ENCODE measurements at regions not wholly inside any gene's neighbourhood (a gene's known extent, or its start where the extent isn't known, plus 50 kb on each side); places are given as distances from the start of the nearest gene placed in this dataset.

DNA sequence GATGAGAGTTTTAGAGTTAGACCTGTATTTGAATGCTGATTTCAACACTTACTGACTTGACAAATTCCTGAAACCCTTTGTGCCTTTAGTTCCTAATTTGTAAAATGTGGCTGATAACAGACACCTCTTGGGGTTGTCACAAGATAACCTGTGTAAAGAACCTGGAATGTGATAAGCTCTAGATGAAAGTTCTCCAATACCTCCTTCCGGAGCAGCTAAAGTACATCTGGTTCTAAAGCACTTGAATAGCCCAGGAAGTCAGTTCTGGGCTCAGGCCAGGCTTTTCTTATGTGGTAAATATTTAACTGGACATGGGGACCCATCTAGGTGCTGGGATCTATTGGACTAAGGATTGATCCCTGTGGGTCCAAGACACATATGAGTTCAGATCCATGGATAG is 310.8 kb upstream of the ADAMTSL1 start:
- H3K4me3 ChIP-seq: no peak overlapping the region
- POLR2A ChIA-PET: no interaction called here
- TF ChIP-seq ZNF302 (CRISPR knock-in tag; IDR thresholded peaks at IDR 0.05): no peak
- no peak for TF ChIP-seq POLR2AphosphoS2 (conservative IDR thresholded peaks at IDR 0.05; ENCODE audit: low read length)
- TF ChIP-seq NFE2L2 (conservative IDR thresholded peaks at IDR 0.05; ENCODE audit: low read length): no peak
- no peak for TF ChIP-seq FOSL2 (IDR thresholded peaks at IDR 0.05)
- TF ChIP-seq FOSL2 (CRISPR knock-in tag; IDR thresholded peaks at IDR 0.05): no peak
- no peak for TF ChIP-seq NR3C1 (IDR thresholded peaks at IDR 0.05)
- TF ChIP-seq CBX8 (IDR thresholded peaks at IDR 0.05): no peak
- no peak for TF ChIP-seq MYC (IDR thresholded peaks at IDR 0.05; ENCODE audit: borderline replicate concordance, low read length)
- no peak for TF ChIP-seq RARB (CRISPR knock-in tag; IDR thresholded peaks at IDR 0.05)
- TF ChIP-seq FOSB (CRISPR knock-in tag; IDR thresholded peaks at IDR 0.05): no peak
- no peak for TF ChIP-seq SMC3 (IDR thresholded peaks at IDR 0.05)
- FAIRE-seq (no peak), DNase-seq (ENCODE audit: low read depth in 1 of 2, low spot score in 1 of 2) (no peak), ATAC-seq (no peak)
- H3K4me1 ChIP-seq: no peaks in the 10 kb centered on the region
- no peaks in the 10 kb centered on the region for H3K9me3 ChIP-seq
- 23% methylated on average over 1 of the region's 1 CpG for WGBS (ENCODE audit: missing lambda C conversion rate)
- no peak overlapping the region for H3K27ac ChIP-seq
- CTCF ChIA-PET: interaction anchor here (1.4 kb wide), 1 partner anchor 92 kb away, joined by 3 read pairs; no protein-coding TSS in a partner anchor
- no peak overlapping the region for H3K4me2 ChIP-seq

GRCh38 chr9:18167733-18168132 is 306.2 kb upstream of the ADAMTSL1 start:
- CTCF ChIA-PET: no interaction called here
- ATAC-seq (no peak), DNase-seq (ENCODE audit: low read depth in 1 of 2, low spot score in 1 of 2) (no peak), FAIRE-seq (no peak)
- H3K4me1 ChIP-seq: no peaks in the 10 kb centered on the region
- TF ChIP-seq HDAC2 (IDR thresholded peaks at IDR 0.05) (no peak), PHF8 (IDR thresholded peaks at IDR 0.05; ENCODE audit: borderline replicate concordance, low read depth) (no peak), ZNF302 (CRISPR knock-in tag; IDR thresholded peaks at IDR 0.05) (no peak), TFCP2L1 (CRISPR knock-in tag; IDR thresholded peaks at IDR 0.05) (no peak), GATA3 (IDR thresholded peaks at IDR 0.05; ENCODE audit: borderline replicate concordance) (no peak), CHD2 (IDR thresholded peaks at IDR 0.05; ENCODE audit: low read length, partially characterized antibody) (no peak), HOXB13 (CRISPR knock-in tag; IDR thresholded peaks at IDR 0.05; ENCODE audit: low read depth) (no peak), CEBPB (IDR thresholded peaks at IDR 0.05) (no peak), RCOR1 (IDR thresholded peaks at IDR 0.05; ENCODE audit: low read depth, low read length) (no peak), SREBF2 (IDR thresholded peaks at IDR 0.05) (no peak), PBX3 (IDR thresholded peaks at IDR 0.05) (no peak), EHF (CRISPR knock-in tag; IDR thresholded peaks at IDR 0.05) (no peak), RARB (CRISPR knock-in tag; IDR thresholded peaks at IDR 0.05) (no peak), KDM5A (IDR thresholded peaks at IDR 0.05) (no peak), ATOH8 (CRISPR knock-in tag; IDR thresholded peaks at IDR 0.05; ENCODE audit: low read depth) (no peak), CBX2 (IDR thresholded peaks at IDR 0.05; ENCODE audit: borderline replicate concordance, low read depth) (no peak), ZSCAN20 (CRISPR knock-in tag; IDR thresholded peaks at IDR 0.05) (no peak), HEYL (CRISPR knock-in tag; IDR thresholded peaks at IDR 0.05) (no peak)
- no peak overlapping the region for H3K4me3 ChIP-seq
- POLR2A ChIA-PET: no interaction called here
- no peak overlapping the region for H3K4me2 ChIP-seq
- H3K9me3 ChIP-seq: no peaks in the 10 kb centered on the region
- no peak overlapping the region for H3K27ac ChIP-seq
- WGBS (ENCODE audit: missing lambda C conversion rate): 83% methylated on average over 1 of the region's 1 CpG

DNA sequence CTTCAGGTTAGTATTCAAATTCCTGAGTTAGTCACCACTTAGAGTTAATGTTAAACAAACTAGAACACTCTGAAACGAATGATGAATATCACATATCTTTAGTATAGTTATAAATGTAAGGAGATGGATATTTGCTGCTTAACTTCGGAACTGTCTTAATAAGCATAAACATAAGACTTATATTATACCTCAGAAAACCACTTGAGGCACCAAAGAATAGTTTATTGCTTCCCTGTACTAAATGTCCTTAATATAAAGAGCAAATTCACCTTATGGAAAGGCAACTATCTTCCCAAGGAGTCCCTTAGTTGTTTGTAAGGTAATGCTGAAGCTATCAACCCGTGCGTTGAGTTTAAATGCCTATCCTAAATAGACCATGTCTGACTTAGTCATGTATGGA is 300.0 kb upstream of the ADAMTSL1 start:
- ATAC-seq: no peak
- ChIA-PET CTCF (no interaction called here), POLR2A (no interaction called here)
- Histone ChIP-seq H3K9me3 (no peaks in the 10 kb centered on the region), H3K4me3 (no peak overlapping the region), H3K4me1 (no peaks in the 10 kb centered on the region), H3K27ac (no peak overlapping the region), H3K4me2 (no peak overlapping the region)
- no peak for FAIRE-seq
- no peak for TF ChIP-seq CHD2 (IDR thresholded peaks at IDR 0.05; ENCODE audit: low read length, partially characterized antibody)
- TF ChIP-seq NR3C1 (IDR thresholded peaks at IDR 0.05): no peak
- no peak for DNase-seq (ENCODE audit: low read depth in 1 of 2, low spot score in 1 of 2)
- 28% methylated on average over 4 of the region's 4 CpGs for WGBS (ENCODE audit: missing lambda C conversion rate)

All from A549 (cell line).